Fibroblast of skin of right quadriceps (primary cell): ENCODE measurements at regions not wholly inside any gene's neighbourhood (a gene's known extent, or its start where the extent isn't known, plus 50 kb on each side); places are given as distances from the start of the nearest gene placed in this dataset.
A peak's percentile ranks its signal among the peaks of the same experiment; 100 is the strongest.

Experiments used
- DNase-seq: peaks from one replicate; pipeline ENCODE4 v3.0.0-alpha.2; 2013

DNA sequence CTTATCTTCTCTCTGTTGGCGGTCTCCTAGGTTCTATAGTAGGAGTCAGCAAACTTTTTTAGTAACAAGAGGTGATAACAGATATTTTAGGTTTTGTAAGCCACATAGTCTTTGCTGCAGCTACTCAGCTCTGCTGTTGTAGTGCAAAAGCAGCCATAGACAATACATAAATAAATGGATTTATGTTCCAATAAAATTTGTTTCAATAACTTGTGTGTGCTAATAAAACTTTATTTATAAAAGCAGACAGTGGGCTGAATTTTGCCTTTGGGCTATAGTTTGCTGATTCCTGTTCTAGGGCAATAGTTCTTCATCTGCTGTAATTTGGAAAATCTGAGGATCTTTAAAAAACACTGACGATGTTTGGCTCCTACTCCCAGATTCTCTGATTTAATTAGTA is 469.4 kb upstream of the TNC start:
- DNase-seq = no peak

DNA sequence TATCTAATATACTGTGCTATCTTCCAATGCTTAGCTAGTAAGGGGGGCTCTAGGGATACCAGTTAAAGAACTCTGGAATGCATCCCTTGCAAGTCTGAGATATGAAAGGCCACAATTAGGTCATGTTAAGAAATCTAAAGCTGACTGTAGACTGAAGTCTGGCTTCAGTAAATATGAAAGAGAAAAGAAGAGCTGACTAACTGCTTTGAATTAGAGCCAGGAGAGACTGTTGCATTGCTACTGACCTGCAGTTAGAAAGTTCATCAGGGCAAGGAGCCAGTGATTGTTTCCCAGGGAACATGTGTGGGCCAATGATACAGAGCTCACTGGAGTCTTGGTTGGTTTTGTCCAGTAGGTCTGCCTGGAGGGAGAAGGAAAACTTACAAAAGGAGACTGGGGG is 472.1 kb upstream of the TNC start:
- DNase-seq = peak; percentile 92

DNA sequence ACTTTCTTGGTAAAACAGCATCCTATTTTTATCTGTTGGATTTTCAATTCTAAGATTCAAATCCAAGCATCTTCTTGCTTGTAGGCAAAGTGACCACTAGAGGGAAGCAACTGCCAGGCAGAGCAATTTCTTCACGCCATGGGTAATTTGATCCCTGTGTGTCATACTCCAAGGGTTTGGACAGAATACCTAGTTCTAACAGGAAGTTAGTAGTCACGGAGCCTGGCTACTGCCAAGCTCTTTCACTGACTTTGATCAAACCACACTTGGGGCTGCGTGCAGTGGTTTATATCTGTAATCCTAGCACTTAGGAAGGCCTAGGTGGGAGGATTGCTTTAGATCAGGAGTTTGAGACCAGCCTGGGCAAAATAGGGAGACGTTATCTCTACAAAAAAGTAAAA is 473.6 kb upstream of the TNC start:
- peak; percentile 99 for DNase-seq

DNA sequence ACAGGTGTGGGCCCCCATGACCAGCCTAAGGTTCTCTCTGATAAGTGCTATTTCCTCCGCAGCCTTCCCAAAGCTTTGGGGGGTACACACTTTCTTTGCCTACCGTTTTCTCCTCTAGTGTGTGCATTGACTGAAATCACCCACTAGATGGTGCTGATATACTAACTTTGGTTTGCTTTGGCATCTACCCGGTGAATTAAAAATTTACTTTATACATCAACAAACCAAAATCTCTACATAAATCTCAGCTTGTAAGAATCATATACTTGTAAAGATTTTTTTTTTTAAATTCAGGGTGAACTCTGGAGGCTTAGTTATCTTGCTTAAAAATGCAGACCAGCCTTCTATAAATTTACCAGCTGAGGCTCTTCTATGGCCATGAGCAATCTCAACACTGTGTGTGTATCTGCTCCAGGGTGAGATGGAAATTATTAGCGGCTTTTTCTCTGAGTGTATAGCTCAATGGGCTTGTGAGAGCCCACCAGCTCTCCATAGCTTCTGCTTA is 475.7 kb upstream of the TNC start:
- DNase-seq = peak; percentile 81

DNA sequence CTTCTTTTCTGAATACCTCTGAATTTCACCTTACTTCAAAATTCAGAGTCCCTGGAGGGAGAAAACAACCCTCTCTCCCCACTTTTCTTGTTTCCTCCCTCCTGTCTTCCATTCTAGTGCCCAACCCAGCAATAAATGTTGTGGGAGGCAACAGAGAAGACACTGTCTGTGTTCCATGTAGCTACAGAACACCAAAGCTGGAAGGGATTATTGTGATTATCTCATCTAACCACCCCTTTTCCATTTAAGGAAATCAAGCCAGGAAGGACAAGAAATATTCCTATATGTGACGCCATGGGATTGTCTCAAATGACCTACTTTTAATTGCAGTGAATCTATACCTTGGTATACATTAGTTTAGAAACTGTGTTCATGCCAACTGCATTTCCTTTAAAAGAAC is 476.6 kb upstream of the TNC start:
- peak; percentile 90 for DNase-seq

DNA sequence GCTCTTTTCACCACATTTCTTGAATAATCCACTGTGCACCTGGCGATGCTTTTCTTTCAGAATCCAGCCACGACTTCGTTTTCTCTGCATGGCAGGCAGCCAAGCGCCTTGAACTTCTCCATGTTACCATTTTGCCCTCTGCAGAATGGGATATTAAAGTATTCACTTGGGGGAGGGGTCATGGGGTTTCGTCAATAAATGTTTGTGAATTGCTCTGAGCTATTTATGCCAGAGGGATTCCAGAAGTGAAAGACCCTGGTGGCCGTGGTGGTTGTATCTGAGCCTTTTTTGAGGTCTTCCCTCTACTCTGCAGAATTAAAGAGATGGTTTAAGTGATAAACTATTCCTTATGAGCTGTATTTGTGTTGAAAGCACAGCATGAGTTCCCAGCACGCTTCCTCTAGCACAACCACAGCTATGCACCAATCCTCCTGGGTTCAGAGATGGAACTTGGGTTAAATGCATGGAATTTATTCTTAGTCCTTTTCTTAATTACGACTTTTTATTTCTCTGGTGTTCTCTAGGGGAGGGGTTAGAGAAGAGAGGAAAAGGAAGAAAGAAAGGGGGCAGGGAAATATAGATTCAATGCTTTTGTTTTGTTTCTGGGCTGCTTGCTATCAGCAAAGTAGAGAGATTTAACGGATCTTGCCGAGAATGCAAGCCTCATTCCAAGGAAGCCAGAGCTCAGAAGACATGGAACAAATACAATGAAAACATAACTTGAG is 478.2 kb upstream of the TNC start:
- DNase-seq = peak; percentile 100

DNA sequence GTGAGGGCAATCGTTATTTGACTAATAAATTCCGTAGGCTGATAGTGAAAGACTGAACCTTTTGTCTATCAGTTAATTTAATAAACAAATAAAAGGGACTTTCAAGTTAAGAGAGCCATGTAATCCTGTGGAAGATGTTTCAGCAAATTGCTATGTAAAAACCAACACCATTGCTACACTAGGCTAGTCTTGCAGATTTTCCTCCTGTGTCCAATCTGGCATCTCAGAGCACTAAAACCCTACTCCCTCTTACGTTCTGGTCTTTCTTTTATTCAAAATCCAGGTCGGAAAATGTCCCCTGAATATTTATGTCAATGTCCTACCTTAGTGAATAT is 478.8 kb upstream of the TNC start:
- DNase-seq = no peak

DNA sequence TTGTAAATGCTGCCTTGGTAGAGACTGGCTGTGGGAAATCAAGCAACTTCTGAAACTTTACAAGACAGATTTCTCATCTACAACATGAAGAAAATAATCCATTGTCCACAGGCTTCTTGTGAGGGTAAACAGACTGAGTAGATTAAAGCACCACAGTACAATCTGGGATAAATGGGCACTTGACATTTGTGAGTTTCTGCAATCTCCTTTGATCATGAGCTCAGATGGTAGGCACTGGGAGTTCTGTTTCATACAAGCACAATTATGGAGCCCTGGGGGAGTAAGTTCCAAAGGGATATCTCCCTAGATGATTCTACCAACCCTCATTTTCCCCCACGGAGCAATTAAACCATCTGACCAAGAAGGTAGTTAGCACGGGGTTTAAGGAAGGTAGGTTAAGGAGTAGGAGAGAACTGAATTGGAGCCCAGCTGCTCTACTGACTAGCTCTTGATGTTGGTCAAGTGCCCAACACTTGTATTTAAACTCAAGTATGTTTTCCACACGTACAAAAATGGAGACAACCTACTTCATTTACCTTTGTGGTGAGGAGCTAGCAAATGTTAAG is 479.5 kb upstream of the TNC start:
- peak; percentile 55 for DNase-seq

DNA sequence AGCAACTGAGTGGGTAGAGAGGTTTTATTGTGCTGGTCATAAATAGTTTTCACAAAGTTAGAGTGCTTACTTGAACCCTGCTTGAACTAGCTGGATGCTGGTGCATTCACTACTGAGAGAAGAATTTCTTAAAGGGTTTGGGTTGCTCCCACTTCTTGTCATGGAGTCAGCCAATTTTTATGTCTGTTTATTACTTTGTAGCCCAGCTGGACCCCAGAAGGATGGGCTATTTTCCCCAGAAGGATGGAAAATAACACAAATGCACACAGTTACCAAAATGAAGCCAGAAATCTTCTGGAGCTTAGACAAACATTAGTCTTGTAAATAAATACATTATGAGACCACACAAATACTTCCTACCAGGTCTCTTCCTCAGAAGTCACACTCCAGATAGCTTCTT is 480.8 kb upstream of the TNC start:
- peak; percentile 29 for DNase-seq

DNA sequence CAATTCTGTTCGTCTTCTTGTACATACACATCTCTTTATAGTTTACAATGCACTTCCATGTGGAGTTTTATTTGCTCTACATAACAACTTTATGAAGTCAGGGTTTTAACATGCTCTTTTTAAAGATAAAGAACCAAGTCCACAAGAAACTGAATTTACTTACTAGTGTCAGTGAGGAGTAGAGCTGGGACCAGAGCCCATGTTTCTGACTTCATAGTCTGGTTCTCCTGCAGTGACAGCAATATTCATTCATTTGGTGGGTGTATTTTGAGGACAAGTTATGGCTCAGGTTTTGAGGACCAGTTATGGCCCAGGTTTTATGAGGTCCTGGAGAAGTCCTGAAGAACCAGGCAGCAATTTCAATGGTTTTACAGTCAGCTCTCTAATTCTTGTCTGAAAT is 481.9 kb upstream of the TNC start:
- DNase-seq = no peak

DNA sequence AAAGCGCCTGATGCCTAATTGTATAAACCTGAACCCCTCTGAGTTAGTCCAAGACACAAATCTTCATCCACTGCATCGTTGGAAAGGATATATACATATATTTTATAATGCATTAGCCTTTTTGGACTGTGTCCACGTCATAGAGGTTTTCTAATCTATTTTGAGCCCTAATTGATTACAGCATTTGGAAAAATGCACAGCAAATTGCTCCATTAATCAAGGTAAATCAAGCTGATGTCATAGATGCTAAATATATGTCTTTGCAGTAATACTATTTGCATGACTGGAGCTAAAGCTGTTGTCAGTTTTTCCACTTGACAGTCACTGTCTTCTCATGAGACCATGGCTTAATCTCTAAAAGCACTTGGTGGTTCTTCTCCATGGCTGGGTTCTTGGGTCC is 483.5 kb upstream of the TNC start:
- peak; percentile 93 for DNase-seq

DNA sequence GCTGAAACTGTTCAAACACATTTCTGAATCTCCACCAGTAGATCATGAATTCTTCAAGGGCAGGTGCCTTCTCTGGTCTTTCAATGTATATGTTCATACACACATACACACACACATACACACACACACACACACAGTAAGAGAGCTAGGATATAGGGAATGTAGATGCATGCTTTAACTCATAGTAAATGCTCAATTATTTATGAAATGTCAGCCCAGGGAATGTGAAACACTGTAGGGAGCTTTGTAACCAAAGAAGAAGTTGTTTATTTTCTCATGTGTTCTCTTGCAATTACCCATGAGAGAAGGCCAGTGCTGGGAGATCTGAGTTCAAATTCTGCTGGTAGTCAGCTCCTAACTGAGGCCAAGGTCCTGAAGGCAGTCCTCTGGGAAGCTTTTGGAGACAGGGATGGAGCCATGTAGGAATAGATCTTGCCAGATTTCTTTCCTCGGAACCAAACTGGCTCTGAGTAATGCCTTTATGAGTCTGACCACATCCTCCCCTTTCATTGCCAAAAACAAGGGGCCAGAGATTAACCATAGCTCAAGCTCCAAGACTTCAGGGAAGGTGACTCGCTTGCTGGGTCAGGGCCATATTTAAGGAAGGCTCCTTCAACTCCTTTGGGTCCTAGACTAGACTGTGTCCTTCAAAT is 487.0 kb upstream of the TNC start:
- DNase-seq = peak; percentile 99

DNA sequence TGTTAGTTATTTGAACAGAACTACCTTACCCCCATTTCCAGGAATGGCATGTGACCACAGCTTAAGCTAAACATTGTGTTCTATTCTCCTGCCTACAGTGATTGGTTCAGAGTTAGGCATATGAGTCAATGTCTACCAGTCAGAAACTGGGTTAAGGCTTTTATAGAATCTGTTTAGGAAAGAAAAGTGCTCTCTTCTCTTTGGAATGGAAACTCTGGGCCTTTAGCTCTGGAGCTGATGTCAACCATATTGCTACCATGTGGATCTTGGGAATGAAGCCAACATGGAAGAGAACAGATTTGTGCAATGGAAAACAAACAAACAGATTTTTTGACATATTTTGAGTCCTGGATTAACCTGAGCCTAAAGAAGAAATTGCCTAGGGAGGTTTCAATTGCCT is 488.9 kb upstream of the TNC start:
- peak; percentile 44 for DNase-seq

DNA sequence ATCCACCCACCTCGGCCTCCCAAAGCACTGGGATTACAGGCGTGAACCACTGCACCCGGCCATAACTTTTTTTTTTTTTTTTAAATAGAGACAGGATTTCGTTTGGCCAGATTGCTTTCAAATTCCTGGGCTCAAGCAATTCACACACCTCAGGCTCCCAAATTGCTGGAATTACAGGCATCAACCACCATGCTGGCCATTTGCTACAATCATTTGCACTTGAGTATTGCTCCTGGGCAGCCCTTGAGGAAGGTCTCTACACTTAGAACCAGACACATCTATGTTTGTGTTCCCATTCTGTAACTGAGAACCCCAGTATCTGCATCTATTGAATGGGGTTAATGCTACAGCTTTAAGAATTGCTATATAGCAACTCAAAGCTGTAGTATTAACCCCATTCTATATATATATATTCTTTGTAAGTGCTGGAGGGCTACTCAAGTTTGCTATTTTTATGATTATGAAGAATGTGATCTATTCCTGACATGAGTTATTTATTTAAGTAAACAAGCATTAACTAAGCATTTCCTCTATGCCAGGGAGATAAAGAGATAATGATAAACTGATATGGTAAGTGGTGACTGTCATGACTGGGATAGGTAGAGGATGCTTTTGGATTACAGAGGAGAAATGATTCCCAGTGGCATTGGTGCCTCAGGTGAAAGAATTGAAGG is 496.5 kb upstream of the TNC start:
- DNase-seq = no peak

DNA sequence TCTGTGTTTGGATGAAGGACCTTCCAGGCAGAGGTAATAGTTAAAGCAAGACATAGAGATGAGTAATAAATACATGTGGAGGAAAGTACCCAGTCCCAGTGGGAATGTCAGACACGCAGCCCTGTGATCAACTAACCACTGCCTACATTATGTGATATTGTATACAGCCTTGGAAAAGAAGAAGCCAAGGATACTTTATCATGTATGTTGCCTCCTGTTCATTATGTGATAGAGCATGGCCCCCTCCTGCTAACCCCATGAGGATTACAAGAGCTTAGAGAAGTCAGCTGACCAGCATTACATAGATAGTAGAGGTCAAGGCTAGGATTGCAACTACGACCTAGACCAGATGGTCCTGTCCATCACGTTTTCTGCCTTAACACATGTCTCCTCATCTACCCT is 497.0 kb upstream of the TNC start:
- peak; percentile 62 for DNase-seq

DNA sequence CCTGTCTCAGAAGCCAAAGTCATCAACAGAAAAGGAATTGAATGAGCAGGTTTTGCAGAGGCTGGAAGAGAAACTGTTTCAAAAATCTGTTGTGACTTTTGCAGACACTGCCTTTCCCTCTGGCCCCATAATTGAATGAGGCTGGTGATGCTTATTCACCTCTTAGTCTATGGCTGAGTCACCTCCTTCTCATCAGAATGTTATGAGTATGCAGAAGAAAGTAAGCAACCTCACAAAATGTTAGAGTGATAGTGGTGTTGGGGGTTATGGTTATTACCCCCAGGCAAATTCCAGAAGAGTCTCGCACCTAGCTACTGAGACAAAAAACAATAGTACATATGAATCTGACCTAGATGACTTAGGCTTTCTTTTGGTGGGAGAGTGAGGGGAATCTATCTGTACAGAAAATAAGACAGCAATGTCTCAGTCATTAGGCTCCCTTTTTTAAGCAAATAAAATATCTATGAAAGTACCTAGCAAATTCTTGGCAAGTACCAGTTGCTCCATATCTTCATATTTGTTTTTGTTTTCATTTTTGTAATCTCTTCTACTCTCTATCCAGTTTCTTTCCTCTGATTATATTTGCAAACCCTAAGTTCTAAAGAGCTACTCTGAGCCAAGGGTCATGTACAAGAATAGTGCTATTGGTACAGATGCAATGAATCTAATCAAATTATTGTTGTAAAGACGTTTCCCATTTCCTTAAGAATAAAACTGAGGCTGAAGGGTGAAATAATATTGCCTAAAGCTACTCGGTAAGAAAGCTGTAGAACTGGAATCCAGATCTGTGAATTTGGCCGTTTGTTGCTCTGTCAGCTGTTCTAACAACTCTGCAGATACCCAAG is 498.1 kb upstream of the TNC start:
- peak; percentile 98 for DNase-seq

DNA sequence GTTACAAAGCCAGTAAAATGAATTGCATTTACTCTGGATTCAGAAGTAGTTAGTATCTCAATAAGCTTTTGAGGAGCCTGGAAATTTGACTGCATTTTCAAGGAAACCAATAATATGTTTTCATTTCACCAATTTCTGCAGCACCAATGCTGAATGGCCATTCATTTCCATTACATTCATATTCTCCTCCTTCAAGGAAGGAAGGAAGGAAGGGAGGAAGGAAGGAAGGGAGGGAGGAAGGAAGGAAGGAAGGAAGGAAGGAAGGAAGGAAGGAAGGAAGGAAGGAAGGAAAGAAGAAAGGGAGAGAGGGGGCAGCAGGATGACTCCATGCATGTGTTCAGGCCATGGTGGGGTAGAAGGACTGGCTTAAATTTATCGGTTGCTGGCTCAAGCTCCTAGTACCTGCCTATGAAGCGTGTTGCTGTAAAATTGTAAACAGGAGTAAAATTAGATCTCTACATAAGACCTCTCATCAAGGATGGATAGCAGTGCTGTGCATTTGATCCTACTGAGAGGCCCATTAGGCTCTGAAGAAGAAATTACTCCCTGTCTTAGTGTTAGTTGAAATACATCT is 498.8 kb upstream of the TNC start:
- DNase-seq = no peak

DNA sequence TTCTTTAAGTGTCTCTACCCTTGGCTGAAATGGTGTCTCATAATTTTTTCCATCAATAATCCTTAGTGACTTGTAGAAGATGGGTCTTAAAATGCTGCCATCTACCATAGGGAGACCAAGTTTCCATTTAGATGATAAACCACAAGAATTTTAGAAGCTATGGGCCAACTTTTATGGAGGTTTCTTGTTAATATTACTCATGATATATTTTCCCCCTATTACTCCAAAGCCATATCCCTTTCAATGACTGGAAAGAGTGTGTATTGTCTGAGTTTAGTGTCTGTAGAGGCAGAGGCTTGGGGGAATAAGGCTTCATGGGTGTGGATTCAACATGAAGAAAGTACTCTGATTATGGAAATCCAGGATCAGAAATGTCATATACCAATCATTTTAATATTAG is 507.3 kb upstream of the TNC start:
- DNase-seq = peak; percentile 55

DNA sequence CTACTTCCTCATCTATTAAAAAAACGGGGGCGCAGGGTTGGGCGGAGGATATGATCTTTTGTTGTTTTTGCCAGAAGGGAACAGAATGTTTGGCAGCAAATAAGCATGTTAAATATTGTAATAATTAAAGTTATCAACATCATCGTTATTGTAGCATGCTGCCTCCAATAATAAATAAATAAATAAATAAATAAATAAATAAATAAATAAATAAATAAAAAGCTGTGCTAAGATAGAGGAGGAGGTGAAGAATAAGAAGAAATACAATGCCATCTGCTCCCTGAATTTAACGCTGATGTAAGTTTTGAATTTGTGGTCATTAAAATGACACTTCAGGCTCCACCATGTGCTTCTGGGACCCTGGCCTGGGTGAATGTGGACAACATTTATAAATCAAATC is 508.0 kb upstream of the TNC start:
- no peak for DNase-seq

DNA sequence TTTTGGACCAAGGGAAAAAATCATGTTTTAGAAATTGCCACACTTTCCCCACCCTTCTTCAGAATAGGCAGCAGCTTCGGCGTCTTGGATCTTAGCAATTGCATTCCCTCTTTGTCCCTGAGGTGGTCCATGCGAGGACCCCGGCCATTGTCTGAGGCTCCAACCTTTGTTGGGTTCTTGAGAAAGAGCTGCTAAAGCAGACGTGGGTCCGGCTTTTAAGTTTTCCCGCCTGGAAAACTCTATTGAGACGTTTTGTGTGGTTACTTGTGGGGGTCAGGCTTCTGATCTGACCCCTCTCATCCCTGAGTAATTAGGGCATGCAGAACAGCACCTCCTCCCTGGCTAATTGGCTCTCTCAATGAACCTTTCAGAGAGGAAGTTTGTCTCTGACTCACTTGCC is 509.6 kb upstream of the TNC start:
- no peak for DNase-seq

DNA sequence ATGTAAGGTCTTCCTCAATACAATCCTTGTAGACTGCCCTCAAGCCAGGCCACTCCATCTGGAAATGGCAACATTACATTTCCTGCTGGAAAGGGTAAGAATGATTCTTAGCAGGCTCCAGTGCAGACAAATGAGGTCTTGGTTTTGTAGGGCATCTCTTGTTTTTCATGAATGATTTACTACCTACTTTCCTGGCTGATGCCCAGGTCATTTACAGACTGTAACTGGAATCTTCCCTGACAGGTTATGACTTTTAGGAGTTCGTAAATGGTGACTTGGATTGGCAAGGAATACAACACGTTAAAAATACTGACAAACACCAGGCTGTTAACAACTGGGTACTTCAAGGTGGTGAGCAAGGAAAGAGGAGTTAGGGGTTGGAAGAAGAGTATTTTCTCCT is 510.5 kb upstream of the TNC start:
- no peak for DNase-seq
